GM19455 (cell line): ENCODE measurements at regions not wholly inside any gene's neighbourhood (a gene's known extent, or its start where the extent isn't known, plus 50 kb on each side); places are given as distances from the start of the nearest gene placed in this dataset.
A peak's percentile ranks its signal among the peaks of the same experiment; 100 is the strongest.
"Not testable (repeated sequence)": the region's sequence is repeated elsewhere in the genome, so short reads cannot be mapped to it uniquely, and the experiment has no call there.

Source experiments
- ATAC-seq: cut with Tn5 transposase; IDR thresholded peaks from one replicate; pipeline ENCODE4 v1.9.1; 2021; ENCODE audit not compliant: unreplicated experiment

GRCh38 chr4:53720776-53721175 is 129.5 kb upstream of the LNX1 start:
- ATAC-seq: no peak

GRCh38 chr4:53717064-53717549 is 125.8 kb upstream of the LNX1 start:
- no peak for ATAC-seq

DNA sequence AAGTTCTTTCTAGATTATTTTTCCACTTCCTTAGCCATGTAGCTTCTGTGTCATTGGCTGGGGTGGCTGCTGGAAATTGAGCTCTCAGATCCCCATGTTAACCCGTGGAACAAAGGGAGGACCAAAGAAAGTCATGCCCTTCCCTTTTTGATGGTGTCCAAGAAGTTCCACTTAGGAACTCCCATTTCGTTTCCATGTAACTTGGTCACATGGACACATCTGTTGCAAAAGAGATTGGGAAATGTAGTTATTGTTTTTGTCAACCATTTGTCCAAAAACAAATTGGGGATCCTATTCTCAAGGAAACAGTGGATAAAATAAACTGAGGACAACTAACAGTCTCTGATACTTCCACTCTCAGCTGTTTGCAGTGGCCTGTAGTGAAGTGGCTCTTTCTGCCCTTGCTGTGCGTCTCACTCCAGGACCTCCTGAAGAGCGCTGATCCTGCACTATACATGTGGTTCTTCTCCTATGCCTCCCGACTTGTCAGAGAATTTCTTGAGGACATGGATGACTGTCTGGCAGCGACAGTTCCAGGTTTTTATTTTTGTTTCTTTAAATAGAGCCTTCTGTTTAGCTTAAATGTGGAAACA is 125.3 kb upstream of the LNX1 start:
- ATAC-seq: no peak

DNA sequence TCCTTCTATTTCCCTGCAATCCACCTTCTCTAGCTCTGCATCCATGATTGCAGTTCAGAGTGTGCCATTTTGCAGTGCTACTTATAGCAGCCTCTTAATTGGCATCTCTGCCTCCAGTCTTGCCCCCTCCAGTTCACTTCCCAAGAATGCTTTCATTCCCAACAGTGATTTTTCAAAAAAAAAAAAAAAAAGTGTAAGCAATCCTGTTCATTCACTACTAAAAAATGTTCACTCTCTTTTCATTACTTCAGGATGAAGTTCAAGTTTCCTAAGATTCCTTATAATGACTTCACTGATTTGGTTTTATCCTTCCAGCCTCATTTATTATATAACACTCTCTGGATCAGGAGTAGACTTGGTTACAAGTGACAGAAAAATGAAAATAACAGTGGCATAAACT is 124.7 kb upstream of the LNX1 start:
- ATAC-seq: no peak

DNA sequence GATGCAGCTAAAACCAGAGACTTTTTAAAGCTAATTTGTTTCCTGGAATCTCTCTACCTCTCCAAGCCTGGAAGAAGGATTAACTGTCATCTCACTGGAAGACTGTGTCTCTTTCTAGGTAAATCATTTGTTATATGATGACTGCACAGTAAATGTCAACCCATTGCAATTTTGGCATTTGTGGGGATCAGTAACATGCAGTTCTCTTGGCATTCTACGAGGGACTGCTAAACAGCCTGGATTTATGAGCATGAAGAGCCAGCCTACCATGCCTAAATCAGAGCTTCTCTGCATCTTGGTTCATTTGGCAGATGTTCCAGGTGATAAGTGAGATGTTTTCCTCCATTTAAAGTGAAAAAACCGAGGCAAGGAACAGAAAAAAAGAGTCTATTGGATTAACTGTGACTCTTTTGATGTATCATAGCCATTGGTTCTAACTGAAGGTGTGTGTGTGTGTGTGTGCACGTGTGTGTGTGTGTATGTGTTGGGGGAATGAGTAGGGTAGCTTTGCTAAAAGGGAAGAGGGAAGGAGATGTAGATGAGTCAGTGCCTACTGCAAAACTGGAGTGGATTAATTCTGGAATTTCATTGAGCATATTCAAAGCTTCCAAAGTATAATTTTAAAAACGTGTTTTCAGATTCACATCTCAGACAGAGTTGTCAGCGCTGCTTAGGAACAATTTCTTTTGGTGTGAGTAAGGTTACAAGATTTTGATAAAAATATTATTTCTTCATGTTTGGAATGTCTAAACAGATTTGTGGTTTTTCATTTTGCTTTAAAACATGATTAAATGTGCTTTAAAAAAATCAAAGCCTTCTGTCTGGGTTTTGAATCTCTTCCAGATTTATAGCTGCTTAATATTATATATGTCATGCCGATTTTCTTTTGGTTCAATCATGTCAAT is 123.2 kb upstream of the LNX1 start:
- ATAC-seq: no peak

- no peak for ATAC-seq
These were observed 122.5 kb upstream of the LNX1 start for GRCh38 chr4:53713767-53714166.

GRCh38 chr4:53713296-53713695 is 122.0 kb upstream of the LNX1 start:
- no peak for ATAC-seq

- ATAC-seq: no peak
These were observed 121.2 kb upstream of the LNX1 start for GRCh38 chr4:53712408-53713020.

- ATAC-seq: no peak
These were observed 120.6 kb upstream of the LNX1 start for GRCh38 chr4:53711926-53712325.

GRCh38 chr4:53709693-53710092 is 118.4 kb upstream of the LNX1 start:
- no peak for ATAC-seq

GRCh38 chr4:53707491-53707890 is 116.2 kb upstream of the LNX1 start:
- ATAC-seq: no peak

DNA sequence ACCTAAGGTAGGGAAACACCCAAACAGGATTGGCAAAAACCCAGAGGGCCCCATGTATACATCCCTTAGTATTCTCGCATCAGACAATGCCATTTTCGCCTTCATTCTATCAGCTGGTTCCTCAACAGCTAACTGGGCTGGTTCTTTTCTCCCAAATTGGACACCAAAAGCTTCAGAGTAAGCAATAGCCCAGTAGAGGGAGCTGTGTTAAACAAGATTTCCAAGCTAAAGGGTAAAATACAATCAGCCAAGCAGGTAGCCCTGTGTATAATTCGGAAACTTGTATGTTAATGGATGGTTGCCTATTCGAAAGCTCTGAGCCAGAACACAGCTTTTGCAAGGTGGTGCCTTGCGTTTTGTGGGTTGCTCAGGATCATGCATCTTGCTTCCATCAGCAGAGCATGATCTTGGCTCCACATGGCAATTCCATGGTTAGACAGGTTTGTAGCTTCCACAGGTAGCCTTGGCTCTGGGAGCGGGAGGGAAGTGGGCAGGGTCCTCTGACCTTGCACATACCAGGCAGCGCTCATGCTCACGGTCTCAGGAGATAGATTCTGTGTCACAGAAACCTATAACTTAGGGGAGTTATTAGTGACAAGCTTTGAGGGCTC is 115.2 kb upstream of the LNX1 start:
- no peak for ATAC-seq

DNA sequence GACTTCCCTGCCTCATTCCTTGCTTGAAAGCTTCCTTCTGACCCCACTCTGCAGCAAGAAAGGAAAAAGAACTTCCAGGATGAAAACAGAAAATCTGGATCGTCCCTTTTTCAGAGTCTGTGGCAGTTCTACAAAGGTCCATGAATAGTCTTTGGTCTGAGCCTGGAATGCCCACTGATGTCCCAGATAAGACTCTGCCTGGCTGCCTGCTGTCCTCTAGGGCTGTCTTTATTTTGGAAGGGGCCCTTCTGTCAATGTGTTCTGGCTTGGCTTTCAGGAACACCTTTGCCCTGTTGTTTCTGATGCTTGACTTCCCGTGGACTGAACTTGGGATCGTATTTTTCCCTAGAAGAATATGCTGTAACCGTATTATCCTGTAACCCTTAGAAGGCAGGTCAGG is 114.7 kb upstream of the LNX1 start:
- no peak for ATAC-seq

DNA sequence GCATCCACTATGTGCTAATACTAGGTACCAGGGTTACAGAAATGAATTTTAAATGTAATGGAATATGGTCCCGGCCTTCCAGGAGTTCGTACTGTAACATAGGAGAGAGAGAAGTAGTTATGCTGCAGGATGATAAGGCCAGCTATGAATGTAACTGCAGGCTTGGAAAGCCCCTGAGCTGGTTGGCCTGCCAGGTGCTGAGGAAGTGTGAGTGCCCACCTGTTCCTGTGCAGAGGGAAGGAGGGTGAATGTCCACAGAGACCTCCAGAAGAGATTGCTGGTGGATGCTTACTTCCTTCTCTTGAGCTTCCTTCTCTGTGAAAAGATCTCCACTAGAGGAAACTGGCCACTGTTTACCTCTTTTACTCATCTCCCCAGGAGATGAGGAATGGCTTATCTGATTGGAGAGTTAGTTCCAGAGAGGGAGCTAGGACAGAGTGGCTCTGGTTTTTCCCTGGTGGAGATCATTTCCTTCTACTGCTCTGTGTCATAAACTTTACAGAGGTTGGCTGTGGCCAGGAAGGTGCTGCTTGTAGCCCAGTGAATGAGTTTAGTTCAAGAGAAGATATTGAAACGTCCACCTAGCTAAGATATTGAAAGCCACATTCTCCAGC is 114.0 kb upstream of the LNX1 start:
- no peak for ATAC-seq

DNA sequence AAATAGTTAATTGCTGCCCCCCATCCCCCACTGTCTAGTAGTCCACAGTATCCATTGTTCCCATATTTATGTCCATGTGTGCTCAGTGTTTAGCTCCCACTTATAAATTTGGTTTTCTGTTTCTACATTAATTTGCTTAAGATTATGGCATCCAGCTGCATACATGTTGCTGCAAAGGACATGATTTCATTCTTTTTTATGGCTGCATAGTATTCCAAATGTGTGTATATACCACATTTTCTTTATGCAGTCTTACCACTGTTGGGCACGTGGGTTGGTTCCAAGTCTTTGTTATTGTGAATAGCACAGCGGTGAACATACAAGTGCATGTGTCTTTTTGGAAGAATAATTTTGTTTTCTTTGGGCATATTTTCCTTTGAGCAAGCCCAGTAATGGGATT is 113.0 kb upstream of the LNX1 start:
- no peak for ATAC-seq

GRCh38 chr4:53703267-53703655 is 112.0 kb upstream of the LNX1 start:
- no peak for ATAC-seq

GRCh38 chr4:53702334-53703266 is 111.3 kb upstream of the LNX1 start:
- ATAC-seq: peak; percentile 79

GRCh38 chr4:53701260-53701659 is 110.0 kb upstream of the LNX1 start:
- not testable (repeated sequence) for ATAC-seq

- not testable (repeated sequence) for ATAC-seq
These were observed 108.0 kb upstream of the LNX1 start for GRCh38 chr4:53699310-53699709.
